ENCODE measurements at regions not wholly inside any gene's neighbourhood (a gene's known extent, or its start where the extent isn't known, plus 50 kb on each side); places are given as distances from the start of the nearest gene placed in this dataset.

DNA sequence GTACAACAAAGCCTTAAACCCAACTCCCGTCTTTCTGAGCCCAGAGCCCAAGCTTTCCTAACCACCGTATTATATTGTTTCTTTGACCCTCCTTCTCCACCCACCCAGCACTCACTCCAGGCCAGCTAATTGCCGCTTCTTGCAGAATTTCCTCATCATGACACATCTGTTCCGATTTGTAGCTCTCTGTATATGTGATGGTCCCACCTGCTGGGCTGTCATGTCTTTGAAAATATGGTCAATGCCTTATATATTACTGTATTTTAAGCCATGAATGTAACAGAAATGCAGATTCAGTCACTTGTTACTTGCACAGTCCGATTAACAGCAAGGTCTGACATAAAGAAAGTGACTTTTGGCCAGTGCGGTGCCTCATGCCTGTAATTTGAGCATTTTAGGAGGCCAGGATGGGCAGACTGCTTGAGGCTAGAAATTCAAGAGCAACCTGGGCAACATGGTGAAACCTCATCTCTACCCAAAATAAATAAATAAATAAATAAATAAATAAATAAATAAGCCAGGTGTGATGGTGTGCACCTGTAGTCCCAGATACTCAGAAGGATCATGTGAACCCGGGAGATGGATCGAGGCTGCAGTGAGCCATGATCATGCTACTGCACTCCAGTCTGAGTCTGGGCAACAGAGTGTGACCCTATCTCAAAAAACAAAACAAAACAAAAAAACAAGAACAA, 359.8 kb downstream of the ATP23 start:
- no peak for ATAC-seq (replicated peaks in 1 of 4)
- Mint-ChIP-seq H3K4me3 (no peak overlapping the region), H3K36me3 (no peaks in the 10 kb centered on the region), H3K27ac (no peak overlapping the region), H3K27me3 (peaks cover 8 to 10% of the 10 kb centered on the region in 2 donors), H3K9me3 (no peaks in the 10 kb centered on the region), H3K4me1 (no peaks in the 10 kb centered on the region)
- H3K4me3 ChIP-seq (ENCODE audit: control insufficient read depth in 1 of 2, extremely low read depth in 1 of 2, low read length in 1 of 2) = no peak overlapping the region
- ChIA-PET POLR2A (no interaction called here), CTCF (no interaction called here)
- H3K36me3 ChIP-seq (ENCODE audit: control insufficient read depth in 2 of 2, extremely low read depth in 1 of 2, insufficient read depth in 1 of 2, low read length in 1 of 2) = no peaks in the 10 kb centered on the region
- no peaks in the 10 kb centered on the region for H3K27me3 ChIP-seq (replicated peaks in 1 of 2; ENCODE audit: control insufficient read depth in 2 of 2, extremely low read depth in 1 of 2, insufficient read depth in 2 of 2, low read length in 1 of 2)
- H3K4me1 ChIP-seq (ENCODE audit: control insufficient read depth in 1 of 2, extremely low read depth in 1 of 2, insufficient read depth in 2 of 2, low read length in 2 of 2) = no peaks in the 10 kb centered on the region
- DNase-seq = no peak
- H3K27ac ChIP-seq (ENCODE audit: low read length) = no peak overlapping the region
- H3K9me3 ChIP-seq = no peaks in the 10 kb centered on the region
- 94% methylated on average over 4 of the region's 8 CpGs for WGBS (ENCODE audit: insufficient coverage)

DNA sequence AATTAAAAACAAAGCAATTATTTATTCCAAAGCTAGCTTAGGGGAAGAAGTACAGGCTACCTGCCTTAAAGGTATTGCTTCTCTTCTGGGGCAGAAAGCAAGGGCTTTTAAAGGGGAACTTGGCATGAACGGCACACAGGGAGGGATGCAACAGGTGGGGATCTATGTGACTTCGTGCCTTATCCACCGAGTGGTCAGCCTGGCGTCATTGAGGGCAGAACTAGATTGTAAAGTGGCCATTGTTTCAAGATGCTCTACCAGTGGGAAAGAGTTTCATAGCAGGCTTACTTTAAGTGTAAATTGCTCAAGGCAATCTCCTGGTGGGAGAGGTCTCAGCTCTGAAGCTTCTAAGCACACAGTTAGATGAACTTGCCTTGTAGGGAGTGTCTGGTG, 360.4 kb downstream of the ATP23 start:
- no peak for DNase-seq
- no peaks in the 10 kb centered on the region for H3K27me3 ChIP-seq (replicated peaks in 1 of 2; ENCODE audit: control insufficient read depth in 2 of 2, extremely low read depth in 1 of 2, insufficient read depth in 2 of 2, low read length in 1 of 2)
- no peak for ATAC-seq (replicated peaks in 1 of 4)
- H3K9me3 ChIP-seq = no peaks in the 10 kb centered on the region
- no peak overlapping the region for H3K4me3 ChIP-seq (ENCODE audit: control insufficient read depth in 1 of 2, extremely low read depth in 1 of 2, low read length in 1 of 2)
- no peaks in the 10 kb centered on the region for H3K36me3 ChIP-seq (ENCODE audit: control insufficient read depth in 2 of 2, extremely low read depth in 1 of 2, insufficient read depth in 1 of 2, low read length in 1 of 2)
- Mint-ChIP-seq H3K4me3 (no peak overlapping the region), H3K9me3 (peaks cover 0 to 4% (median 0%) of the 10 kb centered on the region in 3 donors), H3K36me3 (no peaks in the 10 kb centered on the region), H3K4me1 (no peaks in the 10 kb centered on the region), H3K27me3 (peaks cover 7 to 8% of the 10 kb centered on the region in 2 donors), H3K27ac (no peak overlapping the region)
- 94% methylated on average over 4 of the region's 4 CpGs for WGBS (ENCODE audit: insufficient coverage)
- no peak overlapping the region for H3K27ac ChIP-seq (ENCODE audit: low read length)
- H3K4me1 ChIP-seq (ENCODE audit: control insufficient read depth in 1 of 2, extremely low read depth in 1 of 2, insufficient read depth in 2 of 2, low read length in 2 of 2) = no peaks in the 10 kb centered on the region
- ChIA-PET POLR2A (no interaction called here), CTCF (no interaction called here)

DNA sequence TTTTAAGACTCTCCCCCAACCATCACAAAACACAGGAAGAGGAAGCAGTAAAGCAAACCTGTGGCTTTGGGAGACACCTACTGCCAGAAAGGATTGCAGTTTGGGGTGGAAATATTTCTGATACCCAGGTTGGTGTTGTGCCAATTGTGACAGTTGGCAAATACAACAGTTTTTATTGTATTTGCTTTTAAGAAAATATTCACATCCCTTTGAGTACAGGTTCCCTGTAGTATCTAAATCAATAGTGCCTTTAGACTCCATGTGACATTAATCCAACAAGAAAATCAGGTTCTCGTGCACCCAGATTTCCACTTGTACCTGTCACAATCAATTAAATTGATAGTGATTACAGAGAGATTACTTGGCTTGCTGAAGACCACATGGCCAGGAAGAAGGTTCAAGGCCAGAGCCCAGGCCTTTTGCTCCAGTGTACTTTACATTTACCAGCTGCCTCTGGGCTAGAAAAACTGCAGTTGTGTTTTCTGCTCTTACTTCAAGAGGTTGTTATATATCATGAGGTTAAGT, 361.2 kb downstream of the ATP23 start:
- peaks cover 0 to 5% (median 2%) of the 10 kb centered on the region in 3 donors for H3K9me3 Mint-ChIP-seq
- no peaks in the 10 kb centered on the region for H3K4me1 Mint-ChIP-seq
- H3K4me3 Mint-ChIP-seq = no peak overlapping the region
- H3K27ac Mint-ChIP-seq = no peak overlapping the region
- Histone ChIP-seq H3K27ac (ENCODE audit: low read length) (no peak overlapping the region), H3K27me3 (replicated peaks in 1 of 2; ENCODE audit: control insufficient read depth in 2 of 2, extremely low read depth in 1 of 2, insufficient read depth in 2 of 2, low read length in 1 of 2) (no peaks in the 10 kb centered on the region), H3K9me3 (no peaks in the 10 kb centered on the region), H3K36me3 (ENCODE audit: control insufficient read depth in 2 of 2, extremely low read depth in 1 of 2, insufficient read depth in 1 of 2, low read length in 1 of 2) (no peaks in the 10 kb centered on the region), H3K4me1 (ENCODE audit: control insufficient read depth in 1 of 2, extremely low read depth in 1 of 2, insufficient read depth in 2 of 2, low read length in 2 of 2) (no peaks in the 10 kb centered on the region), H3K4me3 (ENCODE audit: control insufficient read depth in 1 of 2, extremely low read depth in 1 of 2, low read length in 1 of 2) (no peak overlapping the region)
- WGBS (ENCODE audit: insufficient coverage) = no CpG with 5 or more reads among the region's 1 CpG
- H3K27me3 Mint-ChIP-seq = peaks cover 4 to 8% of the 10 kb centered on the region in 2 donors
- ChIA-PET CTCF (no interaction called here), POLR2A (no interaction called here)
- DNase-seq = no peak
- H3K36me3 Mint-ChIP-seq = no peaks in the 10 kb centered on the region
- no peak for ATAC-seq (replicated peaks in 1 of 4)

DNA sequence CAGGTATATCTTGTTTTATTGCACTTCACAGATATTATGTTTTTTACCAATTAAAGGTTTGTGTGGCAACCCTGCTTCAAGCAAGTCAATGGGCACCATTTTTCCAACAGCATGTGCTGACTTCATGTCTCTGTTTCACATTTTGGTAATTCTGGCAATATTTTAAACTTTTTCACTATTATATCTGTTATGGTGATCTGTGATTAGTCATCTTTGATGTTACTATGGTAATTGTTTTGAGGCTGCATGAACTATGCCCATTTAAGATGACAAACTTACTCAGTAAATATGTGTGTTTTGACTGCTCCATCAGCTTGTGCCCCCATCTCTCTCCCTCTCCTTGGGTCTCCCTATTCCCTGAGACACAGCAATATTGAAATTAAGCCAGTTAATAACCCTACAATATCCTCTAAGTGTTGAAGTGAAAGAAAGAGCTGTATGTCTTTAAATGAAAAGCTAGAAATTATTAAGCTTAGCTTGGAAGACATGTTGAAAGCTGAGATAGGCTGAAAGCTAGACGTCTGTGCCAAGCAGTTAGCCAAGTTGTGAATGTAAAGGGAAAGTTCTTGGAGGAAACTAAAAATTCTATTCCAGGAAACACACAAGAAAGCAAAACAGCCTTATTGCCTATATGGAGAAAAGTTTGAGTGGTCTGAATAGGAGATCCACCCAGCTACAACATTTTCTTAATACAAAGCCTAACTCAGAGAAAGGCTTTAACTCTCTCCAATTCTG, 365.1 kb downstream of the ATP23 start:
- no peaks in the 10 kb centered on the region for H3K4me1 Mint-ChIP-seq
- no peak overlapping the region for H3K27ac Mint-ChIP-seq

DNA sequence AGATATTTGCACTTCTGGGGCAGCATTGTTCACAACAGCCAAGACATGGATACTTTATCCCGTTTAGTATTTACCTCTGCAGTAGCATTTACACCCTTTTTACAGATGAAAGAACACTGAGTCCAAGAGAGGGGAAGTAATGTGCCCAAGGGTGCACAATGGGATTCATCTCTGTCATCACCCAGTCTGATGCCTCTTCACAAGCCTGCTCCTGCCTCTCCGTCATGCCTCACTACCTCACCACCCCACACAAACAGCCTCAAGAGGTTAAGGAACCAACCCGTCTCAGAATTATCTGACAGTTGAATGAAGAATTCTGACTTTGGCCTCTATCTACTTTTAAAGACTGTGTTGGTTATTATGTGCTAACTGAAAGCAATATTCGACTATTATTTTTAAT, 368.4 kb downstream of the ATP23 start:
- POLR2A ChIA-PET = no interaction called here
- Mint-ChIP-seq H3K4me3 (no peak overlapping the region), H3K36me3 (no peaks in the 10 kb centered on the region), H3K4me1 (no peaks in the 10 kb centered on the region), H3K27me3 (peaks cover 1 to 9% of the 10 kb centered on the region in 2 donors), H3K9me3 (peaks cover 0 to 7% (median 5%) of the 10 kb centered on the region in 3 donors), H3K27ac (no peak overlapping the region)
- no peak for DNase-seq
- Histone ChIP-seq H3K4me3 (ENCODE audit: control insufficient read depth in 1 of 2, extremely low read depth in 1 of 2, low read length in 1 of 2) (no peak overlapping the region), H3K4me1 (ENCODE audit: control insufficient read depth in 1 of 2, extremely low read depth in 1 of 2, insufficient read depth in 2 of 2, low read length in 2 of 2) (no peaks in the 10 kb centered on the region), H3K9me3 (no peaks in the 10 kb centered on the region), H3K27me3 (replicated peaks in 1 of 2; ENCODE audit: control insufficient read depth in 2 of 2, extremely low read depth in 1 of 2, insufficient read depth in 2 of 2, low read length in 1 of 2) (no peaks in the 10 kb centered on the region), H3K27ac (ENCODE audit: low read length) (no peak overlapping the region), H3K36me3 (ENCODE audit: control insufficient read depth in 2 of 2, extremely low read depth in 1 of 2, insufficient read depth in 1 of 2, low read length in 1 of 2) (no peaks in the 10 kb centered on the region)
- CTCF ChIA-PET = no interaction called here
- no CpG with 5 or more reads among the region's 4 CpGs for WGBS (ENCODE audit: insufficient coverage)
- ATAC-seq (replicated peaks in 1 of 4) = no peak

More for the DNA sequence above, 365.1 kb downstream of the ATP23 start:
- Histone ChIP-seq H3K36me3 (ENCODE audit: control insufficient read depth in 2 of 2, extremely low read depth in 1 of 2, insufficient read depth in 1 of 2, low read length in 1 of 2) (no peaks in the 10 kb centered on the region), H3K27ac (ENCODE audit: low read length) (no peak overlapping the region), H3K4me3 (ENCODE audit: control insufficient read depth in 1 of 2, extremely low read depth in 1 of 2, low read length in 1 of 2) (no peak overlapping the region), H3K9me3 (no peaks in the 10 kb centered on the region), H3K4me1 (ENCODE audit: control insufficient read depth in 1 of 2, extremely low read depth in 1 of 2, insufficient read depth in 2 of 2, low read length in 2 of 2) (no peaks in the 10 kb centered on the region), H3K27me3 (replicated peaks in 1 of 2; ENCODE audit: control insufficient read depth in 2 of 2, extremely low read depth in 1 of 2, insufficient read depth in 2 of 2, low read length in 1 of 2) (no peaks in the 10 kb centered on the region)
- H3K4me3 Mint-ChIP-seq = no peak overlapping the region
- WGBS (ENCODE audit: insufficient coverage) = no CpG with 5 or more reads among the region's 1 CpG
- peaks cover 0 to 7% (median 5%) of the 10 kb centered on the region in 3 donors for H3K9me3 Mint-ChIP-seq
- H3K27me3 Mint-ChIP-seq = no peaks in the 10 kb centered on the region
- ChIA-PET POLR2A (no interaction called here), CTCF (no interaction called here)
- ATAC-seq (replicated peaks in 1 of 4) (no peak), DNase-seq (no peak)
- H3K36me3 Mint-ChIP-seq = no peaks in the 10 kb centered on the region

DNA sequence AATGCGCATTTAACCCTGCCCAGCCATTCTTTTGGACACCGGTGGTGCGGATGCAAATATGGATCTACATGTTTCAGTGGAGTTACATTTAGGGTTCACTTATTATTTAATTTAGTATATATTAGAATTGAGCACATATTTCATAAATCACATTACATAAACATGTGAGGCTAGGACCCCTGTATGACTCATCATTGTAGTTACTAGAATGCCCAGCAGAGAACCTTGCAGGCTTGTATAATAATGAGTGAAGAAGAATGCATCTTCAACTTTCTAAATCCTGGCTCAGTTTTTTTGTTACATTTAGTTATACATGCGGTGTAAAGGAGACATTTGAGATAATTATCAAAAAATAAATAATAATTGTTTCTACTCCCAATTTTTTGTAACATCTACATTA, 369.0 kb downstream of the ATP23 start:
- H3K36me3 Mint-ChIP-seq = no peaks in the 10 kb centered on the region
- H3K4me3 ChIP-seq (ENCODE audit: control insufficient read depth in 1 of 2, extremely low read depth in 1 of 2, low read length in 1 of 2) = no peak overlapping the region
- H3K4me1 ChIP-seq (ENCODE audit: control insufficient read depth in 1 of 2, extremely low read depth in 1 of 2, insufficient read depth in 2 of 2, low read length in 2 of 2) = no peaks in the 10 kb centered on the region
- no peak overlapping the region for H3K27ac ChIP-seq (ENCODE audit: low read length)
- no peak overlapping the region for H3K4me3 Mint-ChIP-seq
- no peak for DNase-seq
- H3K36me3 ChIP-seq (ENCODE audit: control insufficient read depth in 2 of 2, extremely low read depth in 1 of 2, insufficient read depth in 1 of 2, low read length in 1 of 2) = no peaks in the 10 kb centered on the region
- ATAC-seq (replicated peaks in 1 of 4) = no peak
- H3K9me3 Mint-ChIP-seq = peaks cover 0 to 7% (median 5%) of the 10 kb centered on the region in 3 donors
- WGBS (ENCODE audit: insufficient coverage) = no CpG with 5 or more reads among the region's 4 CpGs
- ChIA-PET CTCF (no interaction called here), POLR2A (no interaction called here)
- peaks cover 1 to 9% of the 10 kb centered on the region in 2 donors for H3K27me3 Mint-ChIP-seq
- H3K4me1 Mint-ChIP-seq = no peaks in the 10 kb centered on the region
- H3K27me3 ChIP-seq (replicated peaks in 1 of 2; ENCODE audit: control insufficient read depth in 2 of 2, extremely low read depth in 1 of 2, insufficient read depth in 2 of 2, low read length in 1 of 2) = no peaks in the 10 kb centered on the region
- no peaks in the 10 kb centered on the region for H3K9me3 ChIP-seq
- no peak overlapping the region for H3K27ac Mint-ChIP-seq
